ENCODE measurements at regions not wholly inside any gene's neighbourhood (a gene's known extent, or its start where the extent isn't known, plus 50 kb on each side); places are given as distances from the start of the nearest gene placed in this dataset.

DNA sequence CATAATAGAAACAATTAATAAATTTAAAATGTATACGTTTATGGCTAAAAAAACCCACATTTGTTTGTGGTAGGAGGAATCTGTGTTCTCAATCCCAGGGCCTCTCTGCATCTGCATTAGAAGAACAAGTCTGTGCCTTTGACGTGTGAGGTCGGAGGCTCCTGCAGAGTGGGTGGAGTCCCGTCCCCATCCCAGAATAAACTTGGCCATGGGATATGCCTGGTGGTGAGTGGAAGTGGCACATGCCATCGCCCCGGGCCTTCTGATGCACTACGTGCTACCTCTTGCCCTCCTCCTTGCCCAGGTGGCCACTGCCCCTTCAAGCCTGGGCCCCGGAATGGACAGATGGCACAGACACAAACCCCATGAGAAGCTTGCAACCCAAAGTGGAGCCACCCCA is 131.1 kb upstream of the NSMCE3 start:
- TF ChIP-seq POLR2A (IDR thresholded peaks at IDR 0.05), result no peak
- TF ChIP-seq, protein P1, sequence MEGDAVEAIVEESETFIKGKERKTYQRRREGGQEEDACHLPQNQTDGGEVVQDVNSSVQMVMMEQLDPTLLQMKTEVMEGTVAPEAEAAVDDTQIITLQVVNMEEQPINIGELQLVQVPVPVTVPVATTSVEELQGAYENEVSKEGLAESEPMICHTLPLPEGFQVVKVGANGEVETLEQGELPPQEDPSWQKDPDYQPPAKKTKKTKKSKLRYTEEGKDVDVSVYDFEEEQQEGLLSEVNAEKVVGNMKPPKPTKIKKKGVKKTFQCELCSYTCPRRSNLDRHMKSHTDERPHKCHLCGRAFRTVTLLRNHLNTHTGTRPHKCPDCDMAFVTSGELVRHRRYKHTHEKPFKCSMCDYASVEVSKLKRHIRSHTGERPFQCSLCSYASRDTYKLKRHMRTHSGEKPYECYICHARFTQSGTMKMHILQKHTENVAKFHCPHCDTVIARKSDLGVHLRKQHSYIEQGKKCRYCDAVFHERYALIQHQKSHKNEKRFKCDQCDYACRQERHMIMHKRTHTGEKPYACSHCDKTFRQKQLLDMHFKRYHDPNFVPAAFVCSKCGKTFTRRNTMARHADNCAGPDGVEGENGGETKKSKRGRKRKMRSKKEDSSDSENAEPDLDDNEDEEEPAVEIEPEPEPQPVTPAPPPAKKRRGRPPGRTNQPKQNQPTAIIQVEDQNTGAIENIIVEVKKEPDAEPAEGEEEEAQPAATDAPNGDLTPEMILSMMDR (IDR thresholded peaks at IDR 0.05), result no peak
- Histone ChIP-seq H3K27ac (no peak overlapping the region), H3K4me1 (no peaks in the 10 kb centered on the region), H3K9me3 (no peaks in the 10 kb centered on the region), H3K27me3 (peaks cover 0 to 26% (median 0%) of the 10 kb centered on the region in 4 donors), H3K4me3 (no peak overlapping the region), H3K36me3 (no peaks in the 10 kb centered on the region)
- 72 to 77% methylated on average over 8 of the region's 8 CpGs for WGBS, 2 donors
- no peak for DNase-seq
- intact Hi-C loops (cut with DNase I), result no loop called here

DNA sequence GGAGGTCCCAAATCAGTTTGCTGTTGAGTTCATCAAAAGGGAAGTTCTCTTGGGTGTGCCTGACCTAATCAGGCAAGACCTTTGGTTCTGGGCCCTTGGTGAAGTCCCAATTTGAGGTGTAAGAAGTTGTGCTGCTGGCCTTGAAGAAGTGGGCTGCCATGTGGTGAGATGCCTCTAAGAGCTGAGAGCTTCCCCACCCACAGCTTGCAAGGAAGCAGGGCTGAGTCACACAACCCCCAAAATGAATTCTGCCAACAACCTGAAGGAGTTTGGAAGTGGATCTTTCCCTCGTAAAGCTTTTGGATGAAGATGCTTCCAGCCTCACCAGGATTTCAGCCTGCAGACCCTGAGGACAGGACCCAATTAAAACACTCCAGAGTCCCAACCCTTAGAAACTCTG is 129.3 kb upstream of the NSMCE3 start:
- Histone ChIP-seq H3K9me3 (no peaks in the 10 kb centered on the region), H3K4me1 (no peaks in the 10 kb centered on the region), H3K27me3 (peaks cover 0 to 18% (median 0%) of the 10 kb centered on the region in 4 donors), H3K27ac (no peak overlapping the region), H3K4me3 (no peak overlapping the region), H3K36me3 (no peaks in the 10 kb centered on the region)
- WGBS, 2 donors, result 50% methylated on average over 1 of the region's 1 CpG
- TF ChIP-seq, protein P1 (IDR thresholded peaks at IDR 0.05), result no peak
- DNase-seq, result no peak
- intact Hi-C loops (cut with DNase I), result no loop called here

DNA sequence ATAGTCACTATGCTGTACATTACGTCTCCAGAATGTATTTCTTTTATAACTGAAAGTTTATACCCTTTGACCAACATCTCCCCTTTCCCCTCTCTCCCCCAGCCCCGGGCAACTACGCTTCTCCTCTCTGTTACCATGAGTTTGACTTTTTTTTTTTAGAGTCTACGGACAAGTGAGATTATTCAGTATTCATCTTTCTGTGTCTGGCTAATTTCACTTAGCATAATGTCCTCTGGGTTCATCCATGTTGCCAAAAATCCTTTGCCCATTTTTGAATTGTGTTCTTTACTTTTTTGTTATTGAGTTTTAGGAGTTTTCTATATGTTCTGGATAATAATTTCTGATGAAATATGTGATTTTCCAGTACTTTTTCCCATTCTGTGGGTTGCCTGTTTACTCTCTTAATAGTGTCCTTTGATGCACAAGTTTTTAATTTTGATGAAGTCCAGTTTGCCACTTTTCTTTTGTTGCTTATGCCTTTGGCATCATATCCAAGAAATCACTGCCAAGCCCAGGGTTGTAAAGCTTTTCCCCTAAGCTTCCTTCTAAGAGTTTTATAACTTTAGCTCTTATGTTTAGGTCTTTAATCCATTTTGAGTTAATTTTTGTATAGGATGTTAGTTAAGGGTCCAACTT is 126.7 kb upstream of the NSMCE3 start:
- TF ChIP-seq POLR2A (IDR thresholded peaks at IDR 0.05), result no peak
- TF ChIP-seq, protein P1 (IDR thresholded peaks at IDR 0.05), result no peak
- no peak overlapping the region for H3K27ac ChIP-seq
- peaks cover 0 to 4% (median 0%) of the 10 kb centered on the region in 4 donors for H3K27me3 ChIP-seq
- intact Hi-C loops (cut with DNase I), result no loop called here
- WGBS, 2 donors, result 65 to 75% methylated on average over 4 of the region's 4 CpGs
- no peaks in the 10 kb centered on the region for H3K9me3 ChIP-seq
- H3K4me1 ChIP-seq, result no peaks in the 10 kb centered on the region
- no peak for DNase-seq
- no peak overlapping the region for H3K4me3 ChIP-seq
- no peaks in the 10 kb centered on the region for H3K36me3 ChIP-seq

GRCh38 chr15:29393443-29393842 is 123.8 kb upstream of the NSMCE3 start:
- no peak for DNase-seq
- WGBS, 2 donors, result 58 to 95% methylated on average over 2 of the region's 2 CpGs
- no peaks in the 10 kb centered on the region for H3K36me3 ChIP-seq
- H3K27ac ChIP-seq, result no peak overlapping the region
- no peak overlapping the region for H3K4me3 ChIP-seq
- no peaks in the 10 kb centered on the region for H3K27me3 ChIP-seq
- no peaks in the 10 kb centered on the region for H3K9me3 ChIP-seq
- intact Hi-C loops (cut with DNase I), result no loop called here
- no peaks in the 10 kb centered on the region for H3K4me1 ChIP-seq
- no peak for TF ChIP-seq POLR2A (IDR thresholded peaks at IDR 0.05)
- TF ChIP-seq, protein P1 (IDR thresholded peaks at IDR 0.05), result no peak

- WGBS, 2 donors, result 74 to 76% methylated on average over 7 of the region's 7 CpGs
- no peak for TF ChIP-seq POLR2A (IDR thresholded peaks at IDR 0.05)
- TF ChIP-seq, protein P1 (IDR thresholded peaks at IDR 0.05), result no peak
Measured at GRCh38 chr15:29392358-29392757, 122.7 kb upstream of the NSMCE3 start.

More at GRCh38 chr15:29392358-29392757, 122.7 kb upstream of the NSMCE3 start:
- no peaks in the 10 kb centered on the region for H3K27me3 ChIP-seq
- H3K9me3 ChIP-seq, result no peaks in the 10 kb centered on the region
- no peaks in the 10 kb centered on the region for H3K36me3 ChIP-seq
- no peak for DNase-seq
- H3K4me3 ChIP-seq, result no peak overlapping the region
- no peaks in the 10 kb centered on the region for H3K4me1 ChIP-seq
- H3K27ac ChIP-seq, result no peak overlapping the region
- intact Hi-C loops (cut with DNase I), result no loop called here
